ENCODE measurements at regions not wholly inside any gene's neighbourhood (a gene's known extent, or its start where the extent isn't known, plus 50 kb on each side); places are given as distances from the start of the nearest gene placed in this dataset.
A peak's percentile ranks its signal among the peaks of the same experiment; 100 is the strongest.

- Mint-ChIP-seq H3K4me1 (ENCODE audit: low read depth) (peaks cover 3% of the 10 kb centered on the region), H3K36me3 (ENCODE audit: low read depth) (no peaks in the 10 kb centered on the region), H3K27ac (ENCODE audit: unreplicated experiment) (no peak overlapping the region), H3K4me3 (ENCODE audit: unreplicated experiment) (no peak overlapping the region), H3K9me3 (ENCODE audit: low read depth) (peaks cover 3% of the 10 kb centered on the region), H3K27me3 (ENCODE audit: low read depth) (no peaks in the 10 kb centered on the region)
- TF ChIP-seq CTCF (IDR thresholded peaks at IDR 0.05) = no peak
- DNase-seq (ENCODE audit: low spot score) = no peak
Observed at GRCh38 chr3:106193876-106194275, 325.1 kb upstream of the CBLB start.

GRCh38 chr3:106194726-106195125 is 325.9 kb upstream of the CBLB start:
- no peak for DNase-seq (ENCODE audit: low spot score)
- no peak overlapping the region for H3K4me3 Mint-ChIP-seq (ENCODE audit: unreplicated experiment)
- H3K36me3 Mint-ChIP-seq (ENCODE audit: low read depth) = no peaks in the 10 kb centered on the region
- H3K27ac Mint-ChIP-seq (ENCODE audit: unreplicated experiment) = no peak overlapping the region
- no peaks in the 10 kb centered on the region for H3K27me3 Mint-ChIP-seq (ENCODE audit: low read depth)
- no peak for TF ChIP-seq CTCF (IDR thresholded peaks at IDR 0.05)
- H3K4me1 Mint-ChIP-seq (ENCODE audit: low read depth) = peaks cover 3% of the 10 kb centered on the region
- peaks cover 3% of the 10 kb centered on the region for H3K9me3 Mint-ChIP-seq (ENCODE audit: low read depth)

- H3K4me1 Mint-ChIP-seq (ENCODE audit: low read depth) = no peaks in the 10 kb centered on the region
- peaks cover 3% of the 10 kb centered on the region for H3K9me3 Mint-ChIP-seq (ENCODE audit: low read depth)
- H3K4me3 Mint-ChIP-seq (ENCODE audit: unreplicated experiment) = no peak overlapping the region
- no peak overlapping the region for H3K27ac Mint-ChIP-seq (ENCODE audit: unreplicated experiment)
- H3K27me3 Mint-ChIP-seq (ENCODE audit: low read depth) = no peaks in the 10 kb centered on the region
- DNase-seq (ENCODE audit: low spot score) = no peak
- H3K36me3 Mint-ChIP-seq (ENCODE audit: low read depth) = no peaks in the 10 kb centered on the region
- no peak for TF ChIP-seq CTCF (IDR thresholded peaks at IDR 0.05)
Observed at GRCh38 chr3:106197532-106198194, 328.9 kb upstream of the CBLB start.

- Mint-ChIP-seq H3K4me1 (ENCODE audit: low read depth) (peaks cover 9% of the 10 kb centered on the region), H3K4me3 (ENCODE audit: unreplicated experiment) (no peak overlapping the region), H3K36me3 (ENCODE audit: low read depth) (peaks cover 3% of the 10 kb centered on the region), H3K27ac (ENCODE audit: unreplicated experiment) (no peak overlapping the region), H3K9me3 (ENCODE audit: low read depth) (peaks cover 10% of the 10 kb centered on the region), H3K27me3 (ENCODE audit: low read depth) (no peaks in the 10 kb centered on the region)
- no peak for TF ChIP-seq CTCF (IDR thresholded peaks at IDR 0.05)
- DNase-seq (ENCODE audit: low spot score) = no peak
Observed at GRCh38 chr3:106204160-106204868, 335.5 kb upstream of the CBLB start.

- Mint-ChIP-seq H3K9me3 (ENCODE audit: low read depth) (peaks cover 10% of the 10 kb centered on the region), H3K4me3 (ENCODE audit: unreplicated experiment) (peak overlapping the region; percentile 51), H3K36me3 (ENCODE audit: low read depth) (peaks cover 3% of the 10 kb centered on the region), H3K27ac (ENCODE audit: unreplicated experiment) (peak overlapping the region; percentile 56), H3K27me3 (ENCODE audit: low read depth) (no peaks in the 10 kb centered on the region), H3K4me1 (ENCODE audit: low read depth) (peaks cover 9% of the 10 kb centered on the region)
- TF ChIP-seq CTCF (IDR thresholded peaks at IDR 0.05) = no peak
- no peak for DNase-seq (ENCODE audit: low spot score)
Observed at GRCh38 chr3:106206146-106206545, 337.3 kb upstream of the CBLB start.

Data from chondrocyte (in vitro differentiated cells).